Esophagus squamous epithelium (tissue), 4 donors: ENCODE measurements at regions not wholly inside any gene's neighbourhood (a gene's known extent, or its start where the extent isn't known, plus 50 kb on each side); places are given as distances from the start of the nearest gene placed in this dataset.

Experiments
- CTCF ChIP-seq, 6 experiments: fragments of 450-650 bp in 4 of 6; fragments of 200-600 bp in 2 of 6; sonication (generic) in 2 of 6; IDR thresholded peaks; one replicate each; pipeline ENCODE4 v1.5.1; 2016 to 2019; ENCODE audit warnings: antibody characterized with exemption in 6 of 6, mild to moderate bottlenecking in 4 of 6, moderate library complexity in 4 of 6
- POLR2A ChIP-seq, 4 donors: fragments of 450-650 bp; IDR thresholded peaks; one replicate each; pipeline ENCODE4 v1.6.1; 2017; ENCODE audit warnings: antibody characterized with exemption in 4 of 4, mild to moderate bottlenecking in 4 of 4, moderate library complexity in 3 of 4

GRCh38 chr2:139685090-139685983, 905.1 kb upstream of the NXPH2 start:
- TF ChIP-seq CTCF (IDR thresholded peaks at IDR 0.05), result no peak
- TF ChIP-seq POLR2A (IDR thresholded peaks at IDR 0.05), result no peak
